ENCODE measurements at regions not wholly inside any gene's neighbourhood (a gene's known extent, or its start where the extent isn't known, plus 50 kb on each side); places are given as distances from the start of the nearest gene placed in this dataset.

- no peak for TF ChIP-seq POLR2A (IDR thresholded peaks at IDR 0.05; ENCODE audit: borderline replicate concordance, extremely low read depth, insufficient read depth, insufficient read length)
- no peak for TF ChIP-seq SIN3A (IDR thresholded peaks at IDR 0.05; ENCODE audit: low read depth)
- TF ChIP-seq FOSL1 (IDR thresholded peaks at IDR 0.05; ENCODE audit: low read depth): no peak
- TF ChIP-seq RAD21 (IDR thresholded peaks at IDR 0.05; ENCODE audit: low read depth): no peak
- TF ChIP-seq SP1 (IDR thresholded peaks at IDR 0.05; ENCODE audit: low read depth): no peak
- no peak for TF ChIP-seq POLR2AphosphoS5 (IDR thresholded peaks at IDR 0.05; ENCODE audit: low read depth, low read length)
- TF ChIP-seq REST (IDR thresholded peaks at IDR 0.05; ENCODE audit: low read depth): no peak
- TF ChIP-seq CTCF (IDR thresholded peaks at IDR 0.05 in 2 of 3, conservative IDR thresholded peaks at IDR 0.05 in 1 of 3; ENCODE audit: borderline replicate concordance in 1 of 3, insufficient read depth in 1 of 3, low read depth in 2 of 3, low read length in 2 of 3): no peak
- no peak for TF ChIP-seq ZBTB33 (IDR thresholded peaks at IDR 0.05; ENCODE audit: extremely low read depth, insufficient replicate concordance, low read length)
- no peak for TF ChIP-seq EZH2phosphoT487 (IDR thresholded peaks at IDR 0.05; ENCODE audit: borderline replicate concordance)
Measured at GRCh38 chr6:113377362-113377942, 479.7 kb upstream of the MARCKS start.
